Natural killer cell (primary cell): ENCODE measurements at regions not wholly inside any gene's neighbourhood (a gene's known extent, or its start where the extent isn't known, plus 50 kb on each side); places are given as distances from the start of the nearest gene placed in this dataset.

ENCODE experiments used
- ATAC-seq, 3 donors: fragments of 150-1000 bp in 2 of 3; fragments of 200-7000 bp in 1 of 3; cut with Tn5 transposase; 1 replicate in 1 of 3; 2 replicates in 2 of 3; pipeline ENCODE4 v1.10.0; 2021; ENCODE audit warnings: mild to moderate bottlenecking in 2 of 3, moderate library complexity in 2 of 3
- DNase-seq, 2 donors: peaks; one replicate each; pipeline versions ENCODE4 v3.0.0 to v3.0.0-alpha.2; 2013 to 2021; ENCODE audit warnings: mixed read lengths in 1 of 2
- H3K27ac ChIP-seq: one replicate; pipeline ENCODE4 v1.5.1; 2013; ENCODE audit warnings: mild to moderate bottlenecking, low read length
- H3K27me3 ChIP-seq: one replicate; pipeline ENCODE4 v1.6.1; 2013; ENCODE audit warnings: low read length; ENCODE audit not compliant: control insufficient read depth, insufficient read depth
- H3K36me3 ChIP-seq: one replicate; pipeline ENCODE4 v1.6.1; 2013; ENCODE audit warnings: low read length; ENCODE audit not compliant: control insufficient read depth, insufficient read depth
- H3K4me1 ChIP-seq: one replicate; pipeline ENCODE4 v1.6.1; 2013; ENCODE audit warnings: low read length; ENCODE audit not compliant: control insufficient read depth, insufficient read depth
- H3K4me3 ChIP-seq: one replicate; pipeline ENCODE4 v1.5.1; 2013; ENCODE audit warnings: low read length
- H3K9me3 ChIP-seq: one replicate; pipeline ENCODE4 v1.6.1; 2013; ENCODE audit warnings: low read length; ENCODE audit not compliant: control insufficient read depth, insufficient read depth
- H3K27ac Mint-ChIP-seq, 2 donors: one replicate each; pipeline ENCODE4 v1.8.0; 2022; ENCODE audit warnings: mild to moderate bottlenecking in 2 of 2, mixed read lengths in 2 of 2, moderate library complexity in 1 of 2
- H3K27me3 Mint-ChIP-seq, 2 donors: one replicate each; pipeline ENCODE4 v1.8.0; 2022; ENCODE audit warnings: low read depth in 2 of 2, mixed read lengths in 2 of 2
- H3K36me3 Mint-ChIP-seq: one replicate; pipeline ENCODE4 v1.8.0; 2022; ENCODE audit warnings: mixed read lengths
- H3K4me1 Mint-ChIP-seq, 2 donors: one replicate each; pipeline ENCODE4 v1.8.0; 2022; ENCODE audit warnings: mixed read lengths in 2 of 2
- H3K4me3 Mint-ChIP-seq: one replicate; pipeline ENCODE4 v1.8.0; 2022; ENCODE audit warnings: mild to moderate bottlenecking, moderate library complexity, mixed read lengths
- H3K9me3 Mint-ChIP-seq, 2 donors: one replicate each; pipeline ENCODE4 v1.8.0; 2022; ENCODE audit warnings: mixed read lengths in 2 of 2
- CTCF ChIP-seq: fragments of 200-600 bp; IDR thresholded peaks from one replicate; pipeline ENCODE4 v1.8.0; 2022; ENCODE audit warnings: antibody characterized with exemption
- WGBS: methylation state at CpG from one replicate; pipeline ENCODE4 v1.1.7; 2013; ENCODE audit warnings: missing lambda C conversion rate; ENCODE audit not compliant: insufficient coverage; 5-methylcytosine and 5-hydroxymethylcytosine counted together
- intact Hi-C: fragments of 100-400 bp; cut with micrococcal nuclease; formaldehyde crosslinking; loops from one replicate; pipeline ENCODE4 v1.14.2; 2022

DNA sequence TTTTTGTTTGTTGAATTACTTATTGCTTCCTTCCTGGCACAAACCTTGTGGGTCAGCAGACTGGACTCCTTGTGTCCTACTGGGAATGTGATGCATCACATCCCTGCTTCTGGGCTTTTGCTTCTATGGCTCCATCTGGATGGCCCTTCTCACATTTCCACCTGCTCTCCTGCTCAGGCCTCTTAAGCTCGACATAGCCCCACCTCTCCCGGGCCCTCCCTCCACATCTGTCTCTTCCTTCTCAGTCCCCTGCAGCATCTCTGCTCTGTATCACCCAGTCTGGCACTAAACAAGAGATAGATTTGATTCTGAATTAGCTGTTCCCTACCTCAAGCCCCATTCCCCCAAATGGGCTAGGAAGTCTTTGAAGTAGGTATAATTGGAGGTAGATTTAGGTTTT lies 356.8 kb downstream of the DHX35 start:
- Mint-ChIP-seq H3K4me1 (no peaks in the 10 kb centered on the region), H3K27ac (no peak overlapping the region), H3K27me3 (peaks cover 0 to 5% of the 10 kb centered on the region in 2 donors), H3K9me3 (no peaks in the 10 kb centered on the region), H3K36me3 (no peaks in the 10 kb centered on the region), H3K4me3 (no peak overlapping the region)
- ATAC-seq (no peak), DNase-seq (no peak)
- TF ChIP-seq CTCF, result no peak
- H3K27me3 ChIP-seq, result no peaks in the 10 kb centered on the region
- H3K36me3 ChIP-seq, result no peaks in the 10 kb centered on the region
- intact Hi-C loops, result no loop called here
- no peak overlapping the region for H3K27ac ChIP-seq
- no peaks in the 10 kb centered on the region for H3K4me1 ChIP-seq
- no peak overlapping the region for H3K4me3 ChIP-seq
- H3K9me3 ChIP-seq, result no peaks in the 10 kb centered on the region
- WGBS, result 57% methylated on average over 2 of the region's 2 CpGs

GRCh38 chr20:39312676-39313075 lies 350.5 kb downstream of the DHX35 start:
- Mint-ChIP-seq H3K36me3 (no peaks in the 10 kb centered on the region), H3K27me3 (no peaks in the 10 kb centered on the region), H3K9me3 (peaks cover 0 to 3% of the 10 kb centered on the region in 2 donors), H3K27ac (no peak overlapping the region), H3K4me1 (no peaks in the 10 kb centered on the region), H3K4me3 (no peak overlapping the region)
- no peaks in the 10 kb centered on the region for H3K4me1 ChIP-seq
- no peaks in the 10 kb centered on the region for H3K27me3 ChIP-seq
- no peaks in the 10 kb centered on the region for H3K36me3 ChIP-seq
- DNase-seq (no peak), ATAC-seq (no peak)
- H3K9me3 ChIP-seq, result no peaks in the 10 kb centered on the region
- H3K27ac ChIP-seq, result no peak overlapping the region
- intact Hi-C loops, result no loop called here
- no peak for TF ChIP-seq CTCF
- no peak overlapping the region for H3K4me3 ChIP-seq

- no peak for DNase-seq
- H3K4me3 ChIP-seq, result no peak overlapping the region
- H3K36me3 ChIP-seq, result no peaks in the 10 kb centered on the region
- H3K4me1 ChIP-seq, result no peaks in the 10 kb centered on the region
- intact Hi-C loops, result no loop called here
- 57% methylated on average over 1 of the region's 1 CpG for WGBS
- H3K9me3 Mint-ChIP-seq, result peaks cover 0 to 3% of the 10 kb centered on the region in 2 donors
- H3K27me3 Mint-ChIP-seq, result no peaks in the 10 kb centered on the region
- H3K4me1 Mint-ChIP-seq, result no peaks in the 10 kb centered on the region
- H3K27me3 ChIP-seq, result no peaks in the 10 kb centered on the region
- no peak overlapping the region for H3K4me3 Mint-ChIP-seq
- H3K9me3 ChIP-seq, result no peaks in the 10 kb centered on the region
- ATAC-seq, result no peak
- no peak overlapping the region for H3K27ac ChIP-seq
- no peak overlapping the region for H3K27ac Mint-ChIP-seq
- H3K36me3 Mint-ChIP-seq, result no peaks in the 10 kb centered on the region
- no peak for TF ChIP-seq CTCF
Measured at GRCh38 chr20:39311851-39312506, 349.8 kb downstream of the DHX35 start.

GRCh38 chr20:39310363-39310995 lies 348.3 kb downstream of the DHX35 start:
- ATAC-seq (no peak), DNase-seq (no peak)
- Histone ChIP-seq H3K36me3 (no peaks in the 10 kb centered on the region), H3K4me3 (no peak overlapping the region), H3K27me3 (no peaks in the 10 kb centered on the region), H3K9me3 (no peaks in the 10 kb centered on the region), H3K4me1 (no peaks in the 10 kb centered on the region), H3K27ac (no peak overlapping the region)
- intact Hi-C loops, result no loop called here
- no peak overlapping the region for H3K27ac Mint-ChIP-seq
- no peaks in the 10 kb centered on the region for H3K36me3 Mint-ChIP-seq
- no peaks in the 10 kb centered on the region for H3K27me3 Mint-ChIP-seq
- peaks cover 0 to 3% of the 10 kb centered on the region in 2 donors for H3K9me3 Mint-ChIP-seq
- TF ChIP-seq CTCF, result no peak
- WGBS, result 66% methylated on average over 9 of the region's 9 CpGs
- no peaks in the 10 kb centered on the region for H3K4me1 Mint-ChIP-seq
- H3K4me3 Mint-ChIP-seq, result no peak overlapping the region
